GM12875 (cell line): ENCODE measurements at regions not wholly inside any gene's neighbourhood (a gene's known extent, or its start where the extent isn't known, plus 50 kb on each side); places are given as distances from the start of the nearest gene placed in this dataset.

Source experiments
- H3K4me3 ChIP-seq: one replicate; pipeline ENCODE4 v1.5.1; 2011; ENCODE audit warnings: low read depth, low read length, control low read depth
- CTCF ChIP-seq: IDR thresholded peaks from 2 replicates; pipeline ENCODE4 v1.5.1; 2011; ENCODE audit warnings: low read depth, mild to moderate bottlenecking, control low read depth, inconsistent platforms, low read length, moderate library complexity, borderline replicate concordance; ENCODE audit not compliant: insufficient read depth

- H3K4me3 ChIP-seq: no peak overlapping the region
- TF ChIP-seq CTCF: no peak
Measured at GRCh38 chr5:123830575-123830974, 318.6 kb downstream of the CSNK1G3 start.

GRCh38 chr5:123827811-123828210 is 315.8 kb downstream of the CSNK1G3 start:
- TF ChIP-seq CTCF: no peak
- no peak overlapping the region for H3K4me3 ChIP-seq

DNA sequence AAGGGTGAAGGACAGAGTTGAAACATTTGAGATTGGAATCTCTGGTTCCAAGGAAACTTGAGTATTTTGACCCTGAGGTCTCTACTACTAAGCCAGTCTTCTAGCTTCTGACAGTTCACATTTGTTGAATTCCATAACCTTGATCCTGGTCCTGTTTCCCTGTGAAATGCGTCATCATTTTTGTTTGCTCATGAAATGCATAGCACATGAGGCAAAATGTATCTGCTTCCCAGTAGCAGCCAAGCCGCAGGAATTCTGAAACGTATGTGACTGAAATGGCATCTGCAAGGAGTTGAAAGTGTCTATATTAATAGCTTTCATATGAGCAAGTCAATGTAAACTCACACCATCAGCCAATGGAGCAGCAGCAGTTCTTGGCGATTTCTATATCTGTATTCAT is 307.9 kb downstream of the CSNK1G3 start:
- TF ChIP-seq CTCF: no peak
- no peak overlapping the region for H3K4me3 ChIP-seq

DNA sequence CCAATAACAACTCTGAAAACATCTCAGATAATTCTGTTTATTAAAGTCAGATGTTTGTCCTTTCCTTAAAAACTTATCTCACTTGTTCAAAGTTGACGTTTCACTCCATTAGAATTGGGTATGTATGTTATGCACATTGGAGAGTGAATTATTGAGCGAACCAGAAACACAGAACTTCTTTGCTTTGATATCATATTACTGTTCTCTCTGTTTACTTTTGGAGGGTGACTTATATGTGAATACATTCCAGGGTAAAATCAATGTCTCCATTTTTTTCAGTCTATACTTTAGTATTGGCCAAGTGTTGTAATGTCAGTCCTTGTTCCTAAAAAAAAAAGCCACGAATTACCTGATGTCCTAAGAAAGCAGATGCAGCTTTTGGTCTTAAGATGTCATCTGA is 307.4 kb downstream of the CSNK1G3 start:
- no peak overlapping the region for H3K4me3 ChIP-seq
- TF ChIP-seq CTCF: no peak

DNA sequence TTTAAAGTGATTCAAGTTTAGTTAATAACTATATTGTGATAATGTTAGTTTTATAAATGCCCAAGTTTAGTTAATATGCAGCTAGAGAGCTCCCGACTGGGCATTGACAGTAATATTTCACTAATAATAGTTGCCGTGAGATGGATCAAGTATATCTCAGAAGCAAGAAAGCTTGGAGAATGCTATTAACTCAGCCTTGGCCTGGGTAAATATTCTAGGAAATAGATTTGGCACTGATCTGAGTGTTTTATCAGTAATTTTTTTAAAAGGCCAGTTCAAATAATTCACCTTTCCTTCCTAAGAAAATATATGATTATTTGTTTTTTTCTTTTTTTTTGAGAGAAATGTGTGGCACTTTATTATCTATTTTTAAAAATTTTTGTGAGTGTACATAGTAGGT is 305.3 kb downstream of the CSNK1G3 start:
- TF ChIP-seq CTCF: no peak

GRCh38 chr5:123814801-123815470 is 303.0 kb downstream of the CSNK1G3 start:
- TF ChIP-seq CTCF: no peak
- no peak overlapping the region for H3K4me3 ChIP-seq

More for the DNA sequence above, 305.3 kb downstream of the CSNK1G3 start:
- H3K4me3 ChIP-seq: no peak overlapping the region

DNA sequence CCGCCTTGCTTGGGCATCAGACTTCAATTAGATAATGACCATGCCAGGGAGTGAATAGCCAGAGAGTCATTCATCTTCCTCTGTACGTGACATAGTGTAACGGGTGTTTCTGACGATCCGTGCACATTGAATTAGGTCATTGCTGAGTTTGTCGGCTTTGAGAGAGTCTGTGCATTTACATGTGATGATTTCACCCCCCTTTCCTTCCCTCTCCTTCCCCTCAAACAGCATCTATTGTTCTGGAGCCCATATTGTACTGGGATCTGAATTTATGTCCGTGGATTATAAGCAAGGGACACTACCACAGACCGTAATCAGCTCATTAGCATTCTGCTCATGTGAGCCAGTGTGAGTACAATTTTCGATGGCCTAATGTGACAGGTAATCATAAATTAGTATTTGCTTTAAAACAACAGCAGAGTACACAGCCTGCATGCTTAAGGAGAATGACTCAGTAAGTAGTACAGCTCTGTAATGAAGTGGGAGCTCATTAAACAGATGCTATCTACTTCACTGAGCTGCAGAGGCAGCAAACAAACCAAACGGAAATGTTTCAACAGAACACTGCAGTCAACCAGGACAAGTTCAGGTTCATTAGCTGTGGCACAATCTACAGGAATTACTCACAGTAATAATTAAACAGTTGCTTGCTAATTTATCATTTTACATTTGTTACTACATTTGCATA is 302.1 kb downstream of the CSNK1G3 start:
- no peak for TF ChIP-seq CTCF
- H3K4me3 ChIP-seq: no peak overlapping the region
